Mucosa of descending colon (tissue), 3 donors: ENCODE measurements at regions not wholly inside any gene's neighbourhood (a gene's known extent, or its start where the extent isn't known, plus 50 kb on each side); places are given as distances from the start of the nearest gene placed in this dataset.
"Not testable (repeated sequence)": the region's sequence is repeated elsewhere in the genome, so short reads cannot be mapped to it uniquely, and the experiment has no call there.

Experiments used
- ATAC-seq: fragments of 200-7000 bp; cut with Tn5 transposase; one replicate; pipeline ENCODE4 v1.9.1; 2020; ENCODE audit warnings: mild to moderate bottlenecking, moderate library complexity
- DNase-seq, 3 donors: peaks; one replicate each; pipeline ENCODE4 v3.0.0-alpha.2; 2020
- H3K36me3 ChIP-seq: fragments of 200-600 bp; one replicate; pipeline ENCODE4 v1.8.0; 2021; ENCODE audit warnings: low read depth, mild to moderate bottlenecking
- H3K4me1 ChIP-seq: fragments of 200-600 bp; one replicate; pipeline ENCODE4 v1.8.0; 2021; ENCODE audit warnings: low read depth, mild to moderate bottlenecking
- H3K4me3 ChIP-seq: fragments of 200-600 bp; one replicate; pipeline ENCODE4 v1.8.0; 2021; ENCODE audit warnings: mild to moderate bottlenecking
- H3K9me3 ChIP-seq: fragments of 200-600 bp; one replicate; pipeline ENCODE4 v1.8.0; 2021; ENCODE audit warnings: mild to moderate bottlenecking
- intact Hi-C, 2 donors: fragments of 100-400 bp; cut with DNase I in 1 of 2; cut with micrococcal nuclease in 1 of 2; formaldehyde crosslinking; loops; one replicate each; pipeline versions ENCODE4 v1.11.0 to v1.11.1; 2022; cut with DNase I, micrococcal nuclease
- TF ChIP-seq, protein P1 (sequence below): fragments of 200-600 bp; IDR thresholded peaks from one replicate; pipeline ENCODE4 v1.8.0; 2022; ENCODE audit warnings: antibody characterized with exemption, mild to moderate bottlenecking
- donor health status: DM: no; HTN: no; CAD: no; lungs with moderate emphysema.
- donor health status: DM: no; HTN: no; CAD: no.
- donor health status: DM: no; HTN: yes; CAD: no.

DNA sequence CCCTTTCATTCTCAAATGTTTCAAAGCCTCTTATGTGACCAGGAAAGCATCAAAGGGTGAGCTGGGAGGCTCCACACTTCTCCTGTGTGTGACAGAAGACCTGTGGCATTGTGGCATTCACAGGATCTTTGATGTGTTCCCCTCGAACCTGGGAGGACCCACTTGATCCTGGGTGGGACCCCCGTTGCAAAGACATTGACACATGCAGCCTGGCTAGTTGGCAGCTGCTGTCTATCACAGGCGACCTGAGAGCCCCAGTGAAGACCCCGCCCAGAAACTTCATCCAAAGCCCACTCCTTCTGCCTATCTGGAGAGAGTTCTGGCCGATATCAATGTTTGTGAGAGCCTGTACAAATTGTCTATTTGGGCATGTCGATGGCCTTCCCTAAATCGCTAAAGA lies 140.4 kb upstream of the ATP2B2 start:
- Histone ChIP-seq H3K4me1 (no peaks in the 10 kb centered on the region), H3K36me3 (no peaks in the 10 kb centered on the region), H3K4me3 (no peak overlapping the region), H3K9me3 (no peaks in the 10 kb centered on the region)
- ATAC-seq (no peak), DNase-seq (no peak)
- intact Hi-C loops, result no loop called here
- TF ChIP-seq, protein P1, sequence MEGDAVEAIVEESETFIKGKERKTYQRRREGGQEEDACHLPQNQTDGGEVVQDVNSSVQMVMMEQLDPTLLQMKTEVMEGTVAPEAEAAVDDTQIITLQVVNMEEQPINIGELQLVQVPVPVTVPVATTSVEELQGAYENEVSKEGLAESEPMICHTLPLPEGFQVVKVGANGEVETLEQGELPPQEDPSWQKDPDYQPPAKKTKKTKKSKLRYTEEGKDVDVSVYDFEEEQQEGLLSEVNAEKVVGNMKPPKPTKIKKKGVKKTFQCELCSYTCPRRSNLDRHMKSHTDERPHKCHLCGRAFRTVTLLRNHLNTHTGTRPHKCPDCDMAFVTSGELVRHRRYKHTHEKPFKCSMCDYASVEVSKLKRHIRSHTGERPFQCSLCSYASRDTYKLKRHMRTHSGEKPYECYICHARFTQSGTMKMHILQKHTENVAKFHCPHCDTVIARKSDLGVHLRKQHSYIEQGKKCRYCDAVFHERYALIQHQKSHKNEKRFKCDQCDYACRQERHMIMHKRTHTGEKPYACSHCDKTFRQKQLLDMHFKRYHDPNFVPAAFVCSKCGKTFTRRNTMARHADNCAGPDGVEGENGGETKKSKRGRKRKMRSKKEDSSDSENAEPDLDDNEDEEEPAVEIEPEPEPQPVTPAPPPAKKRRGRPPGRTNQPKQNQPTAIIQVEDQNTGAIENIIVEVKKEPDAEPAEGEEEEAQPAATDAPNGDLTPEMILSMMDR, result no peak

DNA sequence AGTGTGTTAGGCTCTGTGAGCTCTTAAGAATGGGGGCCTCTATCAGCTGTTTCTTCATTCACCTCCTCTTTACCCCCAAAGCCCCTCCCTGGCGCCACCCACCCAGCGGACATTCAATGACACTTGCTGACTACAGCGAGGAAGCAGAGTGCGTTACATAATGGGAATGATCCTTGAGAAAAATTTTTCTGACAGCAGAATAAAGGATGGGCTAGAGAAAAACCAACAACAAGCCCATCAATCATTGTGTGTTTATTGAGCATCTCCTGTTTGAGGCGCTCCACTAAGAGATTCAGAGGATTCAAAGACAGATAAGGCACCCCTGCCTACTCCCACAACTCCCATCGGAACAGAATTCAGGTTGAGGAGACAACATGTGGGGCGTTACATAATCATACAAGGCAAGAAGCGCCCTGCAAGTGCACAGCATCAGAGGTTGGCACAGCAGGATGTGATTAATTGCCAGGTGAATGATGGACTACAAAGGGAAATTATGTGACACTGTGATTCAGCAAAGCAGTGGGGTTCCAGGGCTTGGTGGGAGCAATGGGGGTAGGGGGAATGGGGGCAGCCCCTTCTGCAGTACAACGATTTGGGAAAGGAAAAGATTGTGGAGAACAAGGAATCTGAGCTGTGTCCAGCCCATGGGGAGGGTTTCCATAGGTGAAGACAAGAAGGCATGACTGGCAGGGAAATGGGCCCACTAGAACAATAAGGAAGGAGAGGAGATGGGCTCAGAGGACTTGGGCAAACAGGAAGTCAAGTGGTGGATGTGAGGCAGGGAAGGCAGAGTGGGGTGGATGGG lies 141.3 kb upstream of the ATP2B2 start:
- intact Hi-C loops, result no loop called here
- DNase-seq, result no peak

DNA sequence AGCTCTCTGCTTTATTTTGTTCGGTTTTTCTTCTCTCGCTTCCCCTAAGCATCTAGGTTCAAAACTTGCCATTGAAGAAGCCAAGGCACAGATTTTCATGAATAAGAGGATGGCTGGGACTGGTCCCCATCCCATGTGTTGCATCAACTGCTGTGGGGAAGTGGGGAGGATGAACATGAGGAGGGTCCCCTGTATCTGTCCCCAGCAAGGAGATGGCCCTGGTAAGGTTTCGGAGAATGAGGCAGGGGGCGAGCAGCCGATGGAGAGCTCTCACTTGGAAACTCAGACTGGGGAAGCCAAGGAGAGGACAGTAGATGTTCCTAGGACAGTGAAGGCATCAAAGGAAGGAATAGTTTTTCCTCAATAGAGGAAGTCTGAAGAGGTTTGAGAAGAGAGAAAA lies 142.0 kb upstream of the ATP2B2 start:
- Histone ChIP-seq H3K36me3 (no peaks in the 10 kb centered on the region), H3K9me3 (no peaks in the 10 kb centered on the region), H3K4me1 (no peaks in the 10 kb centered on the region), H3K4me3 (no peak overlapping the region)
- ATAC-seq (no peak), DNase-seq (no peak)
- TF ChIP-seq, protein P1, result no peak
- intact Hi-C loops, result no loop called here

More for the DNA sequence above, 141.3 kb upstream of the ATP2B2 start:
- TF ChIP-seq, protein P1, result no peak
- no peak for ATAC-seq
- Histone ChIP-seq H3K4me1 (no peaks in the 10 kb centered on the region), H3K4me3 (no peak overlapping the region), H3K9me3 (no peaks in the 10 kb centered on the region), H3K36me3 (no peaks in the 10 kb centered on the region)

DNA sequence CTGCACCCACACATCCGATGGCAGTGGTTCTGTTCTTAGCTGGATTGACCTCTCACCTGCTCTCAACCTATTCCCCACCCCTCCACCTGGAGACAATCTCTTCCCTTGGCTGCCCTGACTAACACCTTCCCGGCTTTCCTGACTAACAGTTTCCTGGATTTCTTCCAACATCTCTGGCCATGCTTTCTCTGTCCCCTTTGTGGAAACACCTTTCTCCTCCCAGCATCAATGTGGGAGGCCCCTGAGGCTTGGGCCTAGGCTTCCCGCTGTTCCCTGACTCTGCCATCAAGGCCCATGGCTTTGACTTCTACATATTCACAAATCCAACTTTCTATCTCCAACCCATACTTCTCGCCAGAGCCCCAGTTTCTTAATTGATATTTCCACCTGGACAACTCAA lies 142.8 kb upstream of the ATP2B2 start:
- Histone ChIP-seq H3K9me3 (no peaks in the 10 kb centered on the region), H3K36me3 (no peaks in the 10 kb centered on the region)
- intact Hi-C loops, result no loop called here

DNA sequence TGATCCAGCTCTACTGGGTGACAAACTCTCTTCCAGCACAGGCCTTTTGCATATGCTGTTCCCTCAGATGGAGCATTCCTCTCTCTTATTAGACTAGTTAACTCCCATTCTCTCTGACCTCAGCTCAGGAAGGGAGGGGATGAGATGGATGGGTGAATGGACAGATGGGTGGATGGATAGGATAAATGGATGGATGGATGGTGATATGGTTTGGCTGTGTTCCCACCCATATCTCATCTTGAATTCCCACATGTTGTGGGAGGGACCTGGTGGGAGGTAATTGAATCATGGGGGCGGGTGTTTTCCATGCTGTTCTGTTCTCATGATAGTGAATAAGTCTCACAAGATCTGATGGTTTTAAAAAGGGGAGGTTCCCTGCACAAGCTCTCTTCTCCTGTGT lies 144.1 kb upstream of the ATP2B2 start:
- ATAC-seq, H3K36me3 ChIP-seq, intact Hi-C loops, H3K4me1 ChIP-seq, H3K4me3 ChIP-seq, H3K9me3 ChIP-seq, DNase-seq: not testable (repeated sequence)

More for the DNA sequence above, 142.8 kb upstream of the ATP2B2 start:
- H3K4me3 ChIP-seq, result no peak overlapping the region
- TF ChIP-seq, protein P1, result no peak
- DNase-seq, result no peak
- H3K4me1 ChIP-seq, result no peaks in the 10 kb centered on the region
- no peak for ATAC-seq

DNA sequence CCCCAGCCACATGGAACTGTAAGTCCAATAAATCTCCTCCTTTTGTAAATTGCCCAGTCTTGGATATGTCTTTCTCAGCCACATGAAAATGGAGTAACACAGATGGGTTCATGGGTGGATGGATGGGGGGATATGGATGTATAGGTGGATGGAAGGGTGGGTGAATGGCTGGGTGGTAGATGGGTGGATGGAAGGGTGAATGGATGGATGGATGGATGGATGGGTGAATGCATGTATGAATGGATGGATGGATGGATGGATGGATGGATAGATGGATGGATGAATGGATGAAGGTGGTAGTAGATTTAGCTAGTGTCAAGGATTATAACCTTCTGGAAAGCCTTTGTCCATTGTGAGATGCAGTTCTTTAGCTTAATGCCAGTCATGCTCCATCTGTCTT lies 146.1 kb upstream of the ATP2B2 start:
- Histone ChIP-seq H3K9me3 (no peaks in the 10 kb centered on the region), H3K4me3 (no peak overlapping the region), H3K4me1 (no peaks in the 10 kb centered on the region), H3K36me3 (no peaks in the 10 kb centered on the region)
- ATAC-seq, result no peak
- DNase-seq, result no peak
- intact Hi-C loops, result no loop called here
- TF ChIP-seq, protein P1, result no peak
